Keratinocyte (primary cell): ENCODE measurements at regions not wholly inside any gene's neighbourhood (a gene's known extent, or its start where the extent isn't known, plus 50 kb on each side); places are given as distances from the start of the nearest gene placed in this dataset.

Experiments used
- CTCF ChIP-seq, 3 experiments: IDR thresholded peaks in 1 of 3; conservative IDR thresholded peaks in 1 of 3; optimal IDR thresholded peaks in 1 of 3; 2 replicates in 2 of 3; 3 replicates in 1 of 3; pipeline versions ENCODE3 to v1.5.1; 2011; ENCODE audit warnings: low read length in 3 of 3, mild to moderate bottlenecking in 3 of 3, moderate library complexity in 2 of 3, control low read depth in 1 of 3, inconsistent platforms in 1 of 3; ENCODE audit not compliant: insufficient read depth in 2 of 3; ENCODE audit errors: extremely low read depth in 1 of 3
- EZH2 ChIP-seq: IDR thresholded peaks from one replicate; pipeline ENCODE4 v1.6.1; 2012; ENCODE audit warnings: inconsistent platforms, mild to moderate bottlenecking, low read length, moderate library complexity

- TF ChIP-seq CTCF (optimal IDR thresholded peaks at IDR 0.05 in 1 of 3, IDR thresholded peaks at IDR 0.05 in 1 of 3, conservative IDR thresholded peaks at IDR 0.05 in 1 of 3; ENCODE audit: extremely low read depth in 1 of 3, insufficient read depth in 2 of 3, low read length in 3 of 3) (no peak), EZH2 (no peak)
Measured at GRCh38 chr2:123894167-123894566, 130.9 kb upstream of the CNTNAP5 start.
